ENCODE measurements at regions not wholly inside any gene's neighbourhood (a gene's known extent, or its start where the extent isn't known, plus 50 kb on each side); places are given as distances from the start of the nearest gene placed in this dataset.

GRCh38 chrX:43002526-43003203, 224.7 kb upstream of the PPP1R2C start:
- H3K4me3 ChIP-seq (ENCODE audit: low read length) = no peak overlapping the region
- no peak for DNase-seq (ENCODE audit: low read depth, low spot score)

GRCh38 chrX:43003204-43003565, 225.2 kb upstream of the PPP1R2C start:
- no peak overlapping the region for H3K4me3 ChIP-seq (ENCODE audit: low read length)
- DNase-seq (ENCODE audit: low read depth, low spot score) = no peak

GRCh38 chrX:43003939-43004338, 226.0 kb upstream of the PPP1R2C start:
- H3K4me3 ChIP-seq (ENCODE audit: low read length) = no peak overlapping the region
- DNase-seq (ENCODE audit: low read depth, low spot score) = no peak

GRCh38 chrX:43005561-43005960, 227.6 kb upstream of the PPP1R2C start:
- no peak for DNase-seq (ENCODE audit: low read depth, low spot score)
- no peak overlapping the region for H3K4me3 ChIP-seq (ENCODE audit: low read length)

- H3K4me3 ChIP-seq (ENCODE audit: low read length) = no peak overlapping the region
These were observed 230.4 kb upstream of the PPP1R2C start for GRCh38 chrX:43008356-43008755.

GRCh38 chrX:43016021-43016420, 238.1 kb upstream of the PPP1R2C start:
- DNase-seq (ENCODE audit: low read depth, low spot score) = no peak
- H3K4me3 ChIP-seq (ENCODE audit: low read length) = no peak overlapping the region

More at GRCh38 chrX:43008356-43008755, 230.4 kb upstream of the PPP1R2C start:
- DNase-seq (ENCODE audit: low read depth, low spot score) = no peak

- no peak for DNase-seq (ENCODE audit: low read depth, low spot score)
- no peak overlapping the region for H3K4me3 ChIP-seq (ENCODE audit: low read length)
These were observed 240.1 kb upstream of the PPP1R2C start for GRCh38 chrX:43018031-43018430.

- DNase-seq (ENCODE audit: low read depth, low spot score) = no peak
- no peak overlapping the region for H3K4me3 ChIP-seq (ENCODE audit: low read length)
These were observed 241.1 kb upstream of the PPP1R2C start for GRCh38 chrX:43019021-43019420.

- no peak overlapping the region for H3K4me3 ChIP-seq (ENCODE audit: low read length)
- DNase-seq (ENCODE audit: low read depth, low spot score) = no peak
These were observed 247.9 kb upstream of the PPP1R2C start for GRCh38 chrX:43025806-43026315.

GRCh38 chrX:43064096-43064495, 286.1 kb upstream of the PPP1R2C start:
- no peak overlapping the region for H3K4me3 ChIP-seq (ENCODE audit: low read length)
- no peak for DNase-seq (ENCODE audit: low read depth, low spot score)

GRCh38 chrX:43065978-43066377, 288.0 kb upstream of the PPP1R2C start:
- DNase-seq (ENCODE audit: low read depth, low spot score) = no peak
- no peak overlapping the region for H3K4me3 ChIP-seq (ENCODE audit: low read length)

- no peak overlapping the region for H3K4me3 ChIP-seq (ENCODE audit: low read length)
These were observed 290.7 kb upstream of the PPP1R2C start for GRCh38 chrX:43068639-43069038.

GRCh38 chrX:43083016-43083415, 305.1 kb upstream of the PPP1R2C start:
- H3K4me3 ChIP-seq (ENCODE audit: low read length) = no peak overlapping the region
- DNase-seq (ENCODE audit: low read depth, low spot score) = no peak

More at GRCh38 chrX:43068639-43069038, 290.7 kb upstream of the PPP1R2C start:
- no peak for DNase-seq (ENCODE audit: low read depth, low spot score)

- no peak overlapping the region for H3K4me3 ChIP-seq (ENCODE audit: low read length)
These were observed 309.9 kb upstream of the PPP1R2C start for GRCh38 chrX:43087830-43088229.

GRCh38 chrX:43096830-43097229, 318.9 kb upstream of the PPP1R2C start:
- no peak overlapping the region for H3K4me3 ChIP-seq (ENCODE audit: low read length)
- DNase-seq (ENCODE audit: low read depth, low spot score) = no peak

More at GRCh38 chrX:43087830-43088229, 309.9 kb upstream of the PPP1R2C start:
- DNase-seq (ENCODE audit: low read depth, low spot score) = no peak

- DNase-seq (ENCODE audit: low read depth, low spot score) = peak; percentile 28
These were observed 328.0 kb upstream of the PPP1R2C start for GRCh38 chrX:43106009-43106408.

GRCh38 chrX:43108828-43109227, 330.9 kb upstream of the PPP1R2C start:
- H3K4me3 ChIP-seq (ENCODE audit: low read length) = no peak overlapping the region
- no peak for DNase-seq (ENCODE audit: low read depth, low spot score)

More at GRCh38 chrX:43106009-43106408, 328.0 kb upstream of the PPP1R2C start:
- H3K4me3 ChIP-seq (ENCODE audit: low read length) = no peak overlapping the region

GRCh38 chrX:43121637-43122036, 343.7 kb upstream of the PPP1R2C start:
- peak; percentile 12 for DNase-seq (ENCODE audit: low read depth, low spot score)
- H3K4me3 ChIP-seq (ENCODE audit: low read length) = no peak overlapping the region

- no peak for DNase-seq (ENCODE audit: low read depth, low spot score)
- no peak overlapping the region for H3K4me3 ChIP-seq (ENCODE audit: low read length)
These were observed 361.7 kb upstream of the PPP1R2C start for GRCh38 chrX:43139645-43140044.

- no peak overlapping the region for H3K4me3 ChIP-seq (ENCODE audit: low read length)
- DNase-seq (ENCODE audit: low read depth, low spot score) = no peak
These were observed 362.6 kb upstream of the PPP1R2C start for GRCh38 chrX:43140582-43140981.

- H3K4me3 ChIP-seq (ENCODE audit: low read length) = no peak overlapping the region
- DNase-seq (ENCODE audit: low read depth, low spot score) = no peak
These were observed 363.9 kb upstream of the PPP1R2C start for GRCh38 chrX:43141885-43142284.

Data from Jurkat, Clone E6-1 (cell line).